ENCODE measurements at regions not wholly inside any gene's neighbourhood (a gene's known extent, or its start where the extent isn't known, plus 50 kb on each side); places are given as distances from the start of the nearest gene placed in this dataset.
"Not testable (repeated sequence)": the region's sequence is repeated elsewhere in the genome, so short reads cannot be mapped to it uniquely, and the experiment has no call there.

- Histone ChIP-seq H3K27ac (ENCODE audit: low read depth, low read length) (no peak overlapping the region), H3K36me3 (ENCODE audit: control insufficient read depth in 2 of 3, insufficient read depth in 3 of 3, low read length in 3 of 3) (no peaks in the 10 kb centered on the region), H3K27me3 (ENCODE audit: control insufficient read depth in 2 of 2, insufficient read depth in 2 of 2, low read length in 2 of 2) (no peaks in the 10 kb centered on the region), H3K4me1 (ENCODE audit: control insufficient read depth in 2 of 2, insufficient read depth in 2 of 2, low read length in 2 of 2) (no peaks in the 10 kb centered on the region), H3K9me3 (ENCODE audit: control insufficient read depth in 2 of 3, low read length in 3 of 3) (no peaks in the 10 kb centered on the region), H3K4me3 (ENCODE audit: low read length) (no peak overlapping the region)
- Mint-ChIP-seq H3K4me1 (peaks cover 0 to 16% (median 0%) of the 10 kb centered on the region in 7 donors), H3K27me3 (peaks cover 19 to 44% (median 25%) of the 10 kb centered on the region in 5 donors), H3K4me3 (no peak overlapping the region), H3K9me3 (peaks cover 0 to 2% (median 0%) of the 10 kb centered on the region in 11 donors), H3K27ac (no peak overlapping the region), H3K36me3 (no peaks in the 10 kb centered on the region)
- intact Hi-C loops (cut with micrococcal nuclease) = no loop called here
- POLR2A ChIA-PET = no interaction called here
- DNase-seq = no peak
- CTCF ChIA-PET = interaction anchor here (0.6 kb wide), 1 partner anchor 319 kb away, joined by 3 read pairs; no protein-coding TSS in a partner anchor
- no peak for ATAC-seq
These were observed 185.1 kb downstream of the NRP2 start for GRCh38 chr2:205867371-205867770.

DNA sequence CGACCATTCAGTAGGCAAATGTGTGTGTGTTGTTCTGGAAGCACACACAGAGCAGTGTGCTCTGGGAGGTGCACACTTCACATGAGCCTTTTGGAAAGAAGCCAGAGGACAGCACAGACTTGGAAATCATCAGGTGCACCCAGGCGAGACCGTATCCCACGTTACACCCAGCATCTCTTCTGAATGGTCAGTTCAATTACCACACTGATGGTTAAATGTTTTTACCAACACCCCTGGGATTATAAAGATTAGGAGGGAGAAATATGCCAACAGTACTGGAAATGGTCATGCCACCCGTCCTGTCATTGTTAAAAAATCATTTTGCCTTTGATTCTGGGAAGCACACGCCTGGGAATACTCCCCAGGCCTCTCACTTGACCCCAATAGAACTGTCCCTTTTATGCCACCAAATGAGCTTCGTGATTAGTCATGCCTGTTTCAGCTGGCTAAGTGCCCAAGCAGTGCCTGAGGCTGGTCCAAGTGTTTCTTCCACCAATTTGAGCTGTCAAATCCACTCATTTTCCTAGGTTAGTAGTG is 183.7 kb downstream of the NRP2 start:
- peaks cover 0 to 2% (median 0%) of the 10 kb centered on the region in 11 donors for H3K9me3 Mint-ChIP-seq
- no peaks in the 10 kb centered on the region for H3K36me3 Mint-ChIP-seq
- CTCF ChIA-PET = no interaction called here
- H3K4me3 Mint-ChIP-seq = no peak overlapping the region
- peaks cover 0 to 16% (median 0%) of the 10 kb centered on the region in 7 donors for H3K4me1 Mint-ChIP-seq
- Histone ChIP-seq H3K27me3 (ENCODE audit: control insufficient read depth in 2 of 2, insufficient read depth in 2 of 2, low read length in 2 of 2) (no peaks in the 10 kb centered on the region), H3K4me3 (ENCODE audit: low read length) (no peak overlapping the region), H3K36me3 (ENCODE audit: control insufficient read depth in 2 of 3, insufficient read depth in 3 of 3, low read length in 3 of 3) (no peaks in the 10 kb centered on the region), H3K27ac (ENCODE audit: low read depth, low read length) (no peak overlapping the region), H3K4me1 (ENCODE audit: control insufficient read depth in 2 of 2, insufficient read depth in 2 of 2, low read length in 2 of 2) (no peaks in the 10 kb centered on the region), H3K9me3 (ENCODE audit: control insufficient read depth in 2 of 3, low read length in 3 of 3) (no peaks in the 10 kb centered on the region)
- peaks cover 18 to 35% (median 20%) of the 10 kb centered on the region in 5 donors for H3K27me3 Mint-ChIP-seq
- no peak overlapping the region for H3K27ac Mint-ChIP-seq
- DNase-seq (no peak), ATAC-seq (no peak)
- intact Hi-C loops (cut with micrococcal nuclease) = no loop called here
- POLR2A ChIA-PET = no interaction called here

DNA sequence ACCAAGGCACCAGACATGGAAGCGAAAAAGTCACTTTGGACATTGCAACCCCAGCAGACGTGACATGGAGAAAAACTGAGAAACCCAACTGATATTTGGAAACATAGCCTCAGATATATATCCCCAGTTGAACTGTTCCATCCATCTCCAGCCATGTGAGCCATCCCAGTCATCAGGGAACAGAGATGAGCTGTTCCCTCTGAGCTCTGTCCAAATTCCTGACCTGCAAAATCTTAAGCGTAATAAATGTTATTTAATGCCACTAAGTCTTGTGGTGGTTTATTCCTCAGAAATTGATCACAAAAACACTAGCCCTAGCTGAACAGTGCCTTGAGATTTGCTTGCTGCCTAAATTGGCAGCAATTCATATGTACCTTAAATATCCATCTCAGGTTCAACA is 182.8 kb downstream of the NRP2 start:
- no peak overlapping the region for H3K4me3 ChIP-seq (ENCODE audit: low read length)
- peaks cover 0 to 16% (median 0%) of the 10 kb centered on the region in 7 donors for H3K4me1 Mint-ChIP-seq
- no peak overlapping the region for H3K27ac ChIP-seq (ENCODE audit: low read depth, low read length)
- no peak overlapping the region for H3K4me3 Mint-ChIP-seq
- no peak for ATAC-seq
- POLR2A ChIA-PET = no interaction called here
- CTCF ChIA-PET = no interaction called here
- H3K36me3 Mint-ChIP-seq = no peaks in the 10 kb centered on the region
- no peaks in the 10 kb centered on the region for H3K4me1 ChIP-seq (ENCODE audit: control insufficient read depth in 2 of 2, insufficient read depth in 2 of 2, low read length in 2 of 2)
- no peaks in the 10 kb centered on the region for H3K27me3 ChIP-seq (ENCODE audit: control insufficient read depth in 2 of 2, insufficient read depth in 2 of 2, low read length in 2 of 2)
- no peak for DNase-seq
- peaks cover 18 to 40% (median 23%) of the 10 kb centered on the region in 5 donors for H3K27me3 Mint-ChIP-seq
- H3K27ac Mint-ChIP-seq = no peak overlapping the region
- H3K9me3 Mint-ChIP-seq = peaks cover 0 to 2% (median 0%) of the 10 kb centered on the region in 11 donors
- H3K9me3 ChIP-seq (ENCODE audit: control insufficient read depth in 2 of 3, low read length in 3 of 3) = no peaks in the 10 kb centered on the region
- no peaks in the 10 kb centered on the region for H3K36me3 ChIP-seq (ENCODE audit: control insufficient read depth in 2 of 3, insufficient read depth in 3 of 3, low read length in 3 of 3)
- intact Hi-C loops (cut with micrococcal nuclease) = no loop called here

DNA sequence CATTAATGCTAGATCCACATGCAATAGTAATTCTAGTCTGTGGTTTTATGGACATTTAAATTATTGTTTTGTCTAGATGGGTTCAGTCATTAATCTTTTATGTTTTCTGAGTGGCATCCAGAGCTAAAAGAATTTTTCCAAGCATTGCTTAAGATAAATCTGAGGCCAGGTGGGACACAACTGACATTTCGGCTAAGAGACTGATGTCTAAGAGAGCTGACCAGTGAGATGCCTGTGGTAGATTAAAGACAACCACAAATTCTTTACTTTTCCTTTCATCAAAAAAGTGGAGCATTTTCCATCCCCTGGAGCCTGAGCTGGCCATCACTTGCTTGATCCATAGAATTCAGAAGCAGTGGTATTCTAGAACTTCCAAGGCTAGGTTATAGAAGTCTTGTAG is 182.2 kb downstream of the NRP2 start:
- intact Hi-C loops (cut with micrococcal nuclease) = no loop called here
- Mint-ChIP-seq H3K36me3 (no peaks in the 10 kb centered on the region), H3K4me3 (no peak overlapping the region), H3K9me3 (peaks cover 0 to under 1% (median 0%) of the 10 kb centered on the region in 11 donors), H3K4me1 (peaks cover 0 to 15% (median 0%) of the 10 kb centered on the region in 7 donors), H3K27ac (no peak overlapping the region), H3K27me3 (peaks cover 16 to 35% (median 22%) of the 10 kb centered on the region in 5 donors)
- DNase-seq = no peak
- ChIA-PET CTCF (no interaction called here), POLR2A (no interaction called here)
- ATAC-seq = no peak
- Histone ChIP-seq H3K27me3 (ENCODE audit: control insufficient read depth in 2 of 2, insufficient read depth in 2 of 2, low read length in 2 of 2) (no peaks in the 10 kb centered on the region), H3K27ac (ENCODE audit: low read depth, low read length) (no peak overlapping the region), H3K4me3 (ENCODE audit: low read length) (no peak overlapping the region), H3K9me3 (ENCODE audit: control insufficient read depth in 2 of 3, low read length in 3 of 3) (no peaks in the 10 kb centered on the region), H3K4me1 (ENCODE audit: control insufficient read depth in 2 of 2, insufficient read depth in 2 of 2, low read length in 2 of 2) (no peaks in the 10 kb centered on the region), H3K36me3 (ENCODE audit: control insufficient read depth in 2 of 3, insufficient read depth in 3 of 3, low read length in 3 of 3) (no peaks in the 10 kb centered on the region)

DNA sequence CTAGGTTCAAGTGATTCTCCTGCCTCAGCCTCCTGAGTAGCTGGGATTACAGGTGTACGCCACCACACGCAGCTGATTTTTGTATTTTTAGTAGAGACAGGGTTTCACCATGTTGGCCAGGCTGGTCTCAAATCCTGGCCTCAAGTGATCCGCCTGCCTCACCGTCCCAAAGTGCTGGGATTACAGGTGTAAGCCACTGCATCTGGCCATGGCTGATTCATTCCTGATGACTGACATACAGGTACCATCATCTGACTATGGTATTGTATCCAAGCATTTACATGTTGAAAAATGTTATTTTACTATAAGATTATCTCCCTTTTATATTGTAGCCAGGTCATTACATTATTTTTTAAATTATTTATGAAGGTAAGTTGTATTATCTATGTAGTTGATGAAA is 180.5 kb downstream of the NRP2 start:
- H3K4me1 ChIP-seq (ENCODE audit: control insufficient read depth in 2 of 2, insufficient read depth in 2 of 2, low read length in 2 of 2); DNase-seq; intact Hi-C loops (cut with micrococcal nuclease); H3K27ac Mint-ChIP-seq; H3K36me3 ChIP-seq (ENCODE audit: control insufficient read depth in 2 of 3, insufficient read depth in 3 of 3, low read length in 3 of 3); H3K4me3 ChIP-seq (ENCODE audit: low read length); H3K9me3 ChIP-seq (ENCODE audit: control insufficient read depth in 2 of 3, low read length in 3 of 3); H3K4me1 Mint-ChIP-seq; CTCF ChIA-PET; H3K27me3 ChIP-seq (ENCODE audit: control insufficient read depth in 2 of 2, insufficient read depth in 2 of 2, low read length in 2 of 2); H3K36me3 Mint-ChIP-seq; ATAC-seq; H3K27ac ChIP-seq (ENCODE audit: low read depth, low read length); H3K4me3 Mint-ChIP-seq; H3K9me3 Mint-ChIP-seq; POLR2A ChIA-PET: not testable (repeated sequence)
- peaks cover 8 to 29% (median 18%) of the 10 kb centered on the region in 5 donors for H3K27me3 Mint-ChIP-seq

- Mint-ChIP-seq H3K27me3 (peaks cover 4 to 35% (median 18%) of the 10 kb centered on the region in 5 donors), H3K4me3 (no peak overlapping the region), H3K9me3 (peaks cover 0 to 2% (median 0%) of the 10 kb centered on the region in 11 donors), H3K27ac (no peak overlapping the region), H3K4me1 (no peaks in the 10 kb centered on the region), H3K36me3 (no peaks in the 10 kb centered on the region)
- Histone ChIP-seq H3K9me3 (ENCODE audit: control insufficient read depth in 2 of 3, low read length in 3 of 3) (no peaks in the 10 kb centered on the region), H3K4me3 (ENCODE audit: low read length) (no peak overlapping the region), H3K36me3 (ENCODE audit: control insufficient read depth in 2 of 3, insufficient read depth in 3 of 3, low read length in 3 of 3) (no peaks in the 10 kb centered on the region), H3K27ac (ENCODE audit: low read depth, low read length) (no peak overlapping the region), H3K27me3 (ENCODE audit: control insufficient read depth in 2 of 2, insufficient read depth in 2 of 2, low read length in 2 of 2) (no peaks in the 10 kb centered on the region), H3K4me1 (ENCODE audit: control insufficient read depth in 2 of 2, insufficient read depth in 2 of 2, low read length in 2 of 2) (no peaks in the 10 kb centered on the region)
- no peak for DNase-seq
- intact Hi-C loops (cut with micrococcal nuclease) = no loop called here
- ChIA-PET CTCF (no interaction called here), POLR2A (no interaction called here)
- no peak for ATAC-seq
These were observed 178.6 kb downstream of the NRP2 start for GRCh38 chr2:205860885-205861284.

DNA sequence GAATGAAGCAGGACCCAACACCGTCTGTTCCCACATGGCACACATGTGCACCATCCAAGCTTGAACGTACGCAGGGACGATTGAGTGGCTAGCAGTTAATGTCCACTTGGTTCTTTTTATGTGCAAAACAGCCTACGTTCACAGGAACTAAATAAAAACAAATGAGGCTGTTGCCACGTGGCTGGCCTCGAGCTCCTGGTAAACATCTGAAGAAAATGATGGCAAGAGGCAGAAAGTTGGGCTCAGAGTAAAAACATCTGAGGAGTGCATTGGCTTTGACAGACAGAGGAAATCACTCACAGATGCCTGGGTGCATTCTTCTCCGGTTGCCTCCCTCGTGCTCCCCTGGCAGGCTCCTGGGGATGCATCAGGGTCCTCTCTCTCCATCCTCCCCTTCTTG is 177.9 kb downstream of the NRP2 start:
- H3K4me1 Mint-ChIP-seq = no peaks in the 10 kb centered on the region
- DNase-seq (no peak), ATAC-seq (no peak)
- peaks cover under 1 to 31% (median 16%) of the 10 kb centered on the region in 5 donors for H3K27me3 Mint-ChIP-seq
- ChIA-PET POLR2A (no interaction called here), CTCF (no interaction called here)
- H3K36me3 Mint-ChIP-seq = no peaks in the 10 kb centered on the region
- no peak overlapping the region for H3K4me3 ChIP-seq (ENCODE audit: low read length)
- peaks cover 0 to 2% (median 0%) of the 10 kb centered on the region in 11 donors for H3K9me3 Mint-ChIP-seq
- no peak overlapping the region for H3K27ac Mint-ChIP-seq
- no peak overlapping the region for H3K4me3 Mint-ChIP-seq
- intact Hi-C loops (cut with micrococcal nuclease) = no loop called here
- no peaks in the 10 kb centered on the region for H3K36me3 ChIP-seq (ENCODE audit: control insufficient read depth in 2 of 3, insufficient read depth in 3 of 3, low read length in 3 of 3)
- no peaks in the 10 kb centered on the region for H3K9me3 ChIP-seq (ENCODE audit: control insufficient read depth in 2 of 3, low read length in 3 of 3)
- H3K27ac ChIP-seq (ENCODE audit: low read depth, low read length) = no peak overlapping the region
- no peaks in the 10 kb centered on the region for H3K4me1 ChIP-seq (ENCODE audit: control insufficient read depth in 2 of 2, insufficient read depth in 2 of 2, low read length in 2 of 2)
- no peaks in the 10 kb centered on the region for H3K27me3 ChIP-seq (ENCODE audit: control insufficient read depth in 2 of 2, insufficient read depth in 2 of 2, low read length in 2 of 2)
